Skeletal muscle satellite cell (primary cell): ENCODE measurements at regions not wholly inside any gene's neighbourhood (a gene's known extent, or its start where the extent isn't known, plus 50 kb on each side); places are given as distances from the start of the nearest gene placed in this dataset.

Experiments
- H3K27me3 ChIP-seq: 2 replicates; pipeline ENCODE4 v1.7.0; 2013; ENCODE audit warnings: low read length; ENCODE audit not compliant: control insufficient read depth, insufficient read depth
- H3K36me3 ChIP-seq: 2 replicates; pipeline ENCODE4 v1.7.0; 2013; ENCODE audit warnings: mild to moderate bottlenecking, control low read depth, low read length; ENCODE audit not compliant: insufficient read depth
- H3K4me1 ChIP-seq: 2 replicates; pipeline ENCODE4 v1.7.0; 2013; ENCODE audit warnings: low read length; ENCODE audit not compliant: control insufficient read depth, insufficient read depth
- H3K4me2 ChIP-seq: 2 replicates; pipeline ENCODE4 v1.7.0; 2013; ENCODE audit warnings: mild to moderate bottlenecking, low read length
- H3K4me3 ChIP-seq: 2 replicates; pipeline ENCODE4 v1.7.0; 2013; ENCODE audit warnings: low read length
- H3K9ac ChIP-seq: 2 replicates; pipeline ENCODE4 v1.7.0; 2013; ENCODE audit warnings: mild to moderate bottlenecking, low read depth, low read length, moderate library complexity
- H3K9me3 ChIP-seq: replicated peaks from 2 replicates; pipeline ENCODE4 v1.7.0; 2013; ENCODE audit warnings: mild to moderate bottlenecking, control low read depth, low read length

DNA sequence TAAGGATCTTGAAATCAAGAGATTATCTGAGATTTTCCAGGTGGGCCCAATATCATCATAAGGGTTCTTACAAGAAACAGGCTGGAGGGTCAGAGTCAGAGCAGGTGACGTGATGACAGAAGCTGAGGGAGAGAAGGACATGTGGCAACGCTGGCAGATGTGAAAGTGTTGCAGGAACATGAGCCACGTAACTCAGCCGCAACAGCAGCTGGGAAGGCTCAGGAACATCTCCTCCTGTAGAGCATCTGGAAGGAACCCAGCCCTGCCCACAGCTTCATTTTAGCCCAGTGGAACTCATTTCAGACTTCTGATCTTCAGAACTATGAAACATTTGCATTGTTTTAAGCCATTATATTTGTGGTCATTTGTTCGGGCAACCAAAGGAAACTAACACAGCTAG lies 156.3 kb upstream of the VEGFC start:
- Histone ChIP-seq H3K36me3 (no peaks in the 10 kb centered on the region), H3K4me2 (peak overlapping the region; percentile 18), H3K4me3 (no peak overlapping the region), H3K27me3 (no peaks in the 10 kb centered on the region), H3K9ac (no peak overlapping the region), H3K4me1 (peaks cover 12% of the 10 kb centered on the region), H3K9me3 (no peaks in the 10 kb centered on the region)

DNA sequence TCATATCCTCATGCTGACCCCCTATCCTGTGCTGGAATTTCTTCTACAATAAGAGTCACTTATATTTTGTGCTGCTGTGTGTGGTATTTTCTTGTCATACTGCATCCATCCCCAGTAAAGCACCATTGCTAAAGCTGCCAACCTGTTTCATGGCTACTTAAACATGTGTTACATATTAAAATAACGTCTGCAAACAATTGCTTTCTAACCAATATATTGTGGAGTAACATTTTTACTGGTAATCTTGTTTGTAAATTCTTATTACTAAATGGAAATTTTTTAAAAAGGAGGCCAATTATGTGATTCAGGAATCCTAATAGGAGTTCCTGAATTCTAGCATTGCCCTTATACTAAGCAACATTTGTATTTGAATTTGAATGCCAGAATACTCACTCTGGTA lies 160.3 kb upstream of the VEGFC start:
- Histone ChIP-seq H3K9me3 (no peaks in the 10 kb centered on the region), H3K4me2 (no peak overlapping the region), H3K27me3 (no peaks in the 10 kb centered on the region), H3K4me1 (peaks cover 18% of the 10 kb centered on the region), H3K4me3 (no peak overlapping the region), H3K36me3 (no peaks in the 10 kb centered on the region), H3K9ac (no peak overlapping the region)

- no peaks in the 10 kb centered on the region for H3K27me3 ChIP-seq
- H3K4me1 ChIP-seq, result peaks cover 9% of the 10 kb centered on the region
- no peak overlapping the region for H3K4me2 ChIP-seq
- no peaks in the 10 kb centered on the region for H3K9me3 ChIP-seq
- no peaks in the 10 kb centered on the region for H3K36me3 ChIP-seq
- H3K9ac ChIP-seq, result no peak overlapping the region
- no peak overlapping the region for H3K4me3 ChIP-seq
These were observed 164.8 kb upstream of the VEGFC start for GRCh38 chr4:176957353-176958118.

- Histone ChIP-seq H3K4me1 (peaks cover 9% of the 10 kb centered on the region), H3K9me3 (no peaks in the 10 kb centered on the region), H3K4me2 (no peak overlapping the region), H3K36me3 (no peaks in the 10 kb centered on the region), H3K9ac (no peak overlapping the region), H3K4me3 (no peak overlapping the region), H3K27me3 (no peaks in the 10 kb centered on the region)
These were observed 167.3 kb upstream of the VEGFC start for GRCh38 chr4:176959980-176960379.

DNA sequence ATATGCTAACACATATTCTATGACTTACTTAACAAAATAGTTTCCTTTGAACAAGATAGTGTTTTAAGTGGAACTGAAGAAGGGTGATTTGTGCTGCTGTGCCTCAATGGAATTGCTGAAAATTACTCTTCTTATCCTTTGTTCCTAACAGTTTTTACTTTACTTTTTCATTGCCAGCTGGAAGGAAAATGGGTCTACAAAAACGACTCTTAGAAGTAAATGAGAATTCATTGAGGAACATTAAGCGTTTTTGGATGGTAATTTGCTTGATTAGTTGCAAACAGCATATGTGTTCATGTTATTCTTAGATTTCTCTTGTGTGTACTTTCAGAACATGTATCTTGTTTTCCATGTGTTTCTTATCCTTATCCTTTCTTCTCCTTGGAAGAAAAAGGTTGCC lies 170.4 kb upstream of the VEGFC start:
- H3K9ac ChIP-seq, result no peak overlapping the region

GRCh38 chr4:176964116-176964691 lies 171.5 kb upstream of the VEGFC start:
- H3K4me1 ChIP-seq, result no peaks in the 10 kb centered on the region
- H3K36me3 ChIP-seq, result no peaks in the 10 kb centered on the region
- no peak overlapping the region for H3K9ac ChIP-seq
- H3K4me3 ChIP-seq, result no peak overlapping the region
- H3K9me3 ChIP-seq, result no peaks in the 10 kb centered on the region
- H3K27me3 ChIP-seq, result no peaks in the 10 kb centered on the region
- H3K4me2 ChIP-seq, result no peak overlapping the region

More for the DNA sequence above, 170.4 kb upstream of the VEGFC start:
- Histone ChIP-seq H3K4me2 (no peak overlapping the region), H3K27me3 (no peaks in the 10 kb centered on the region), H3K36me3 (no peaks in the 10 kb centered on the region), H3K4me3 (no peak overlapping the region), H3K4me1 (no peaks in the 10 kb centered on the region), H3K9me3 (no peaks in the 10 kb centered on the region)

DNA sequence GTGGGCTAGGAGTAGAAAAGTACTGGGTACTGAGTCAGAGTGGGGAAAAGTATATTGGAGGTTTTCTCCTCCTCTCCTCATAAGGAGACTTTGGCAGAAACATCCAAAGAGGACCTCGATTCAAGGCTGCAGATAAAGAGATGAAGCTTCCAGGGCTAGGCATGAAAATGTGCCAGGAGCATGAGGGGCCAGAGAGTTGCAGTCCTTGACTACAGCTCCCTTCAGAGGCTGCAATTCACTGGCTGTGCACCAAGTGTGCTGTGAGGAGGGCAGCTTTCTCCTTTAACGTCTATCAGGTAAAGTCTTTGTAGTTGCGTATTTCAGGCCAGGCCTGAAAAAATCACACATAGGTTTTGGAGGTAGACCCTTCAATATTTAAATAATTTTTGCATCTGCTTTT lies 174.9 kb upstream of the VEGFC start:
- no peaks in the 10 kb centered on the region for H3K9me3 ChIP-seq
- no peaks in the 10 kb centered on the region for H3K36me3 ChIP-seq
- no peak overlapping the region for H3K4me2 ChIP-seq
- H3K4me3 ChIP-seq, result no peak overlapping the region
- no peaks in the 10 kb centered on the region for H3K27me3 ChIP-seq
- H3K4me1 ChIP-seq, result peaks cover 5% of the 10 kb centered on the region
- H3K9ac ChIP-seq, result no peak overlapping the region

DNA sequence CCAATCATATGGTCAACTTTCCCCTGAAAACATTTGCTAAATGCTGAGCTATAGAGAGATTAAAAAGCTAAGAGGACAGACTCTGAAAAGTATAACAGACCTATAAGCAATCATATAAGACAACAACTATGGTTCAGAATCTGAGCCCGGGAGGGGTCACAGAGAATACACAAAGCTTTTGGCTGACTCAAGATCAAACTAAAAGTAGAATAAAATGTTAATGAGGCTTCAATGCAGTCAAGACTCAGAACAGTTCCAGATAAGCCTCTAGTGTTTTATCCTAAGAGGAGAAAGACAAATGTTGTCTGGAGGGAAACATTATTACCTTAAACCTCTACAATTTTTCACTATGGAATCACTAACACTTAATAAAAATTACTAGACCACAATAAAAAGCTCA lies 175.4 kb upstream of the VEGFC start:
- Histone ChIP-seq H3K9ac (no peak overlapping the region), H3K4me2 (no peak overlapping the region), H3K9me3 (no peaks in the 10 kb centered on the region)

DNA sequence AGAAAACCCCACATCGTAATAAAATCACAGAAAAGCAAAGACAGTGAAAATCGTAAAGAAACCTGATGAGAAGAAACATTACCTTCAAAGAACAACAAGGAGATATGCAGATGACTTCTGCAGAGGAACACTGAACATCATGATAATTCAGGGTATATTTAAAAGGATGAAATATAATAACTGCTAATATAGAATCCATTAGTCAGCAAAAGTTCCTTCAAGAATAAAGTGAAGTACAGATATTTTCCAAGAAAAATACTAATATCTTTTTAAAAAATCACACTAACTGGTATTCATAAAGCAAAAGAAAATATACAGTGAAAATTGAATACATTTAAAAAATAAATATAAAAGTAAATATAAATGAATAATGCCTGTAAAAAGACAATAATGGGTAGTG lies 176.3 kb upstream of the VEGFC start:
- Histone ChIP-seq H3K4me3 (no peak overlapping the region), H3K4me1 (peaks cover 5% of the 10 kb centered on the region), H3K9me3 (no peaks in the 10 kb centered on the region), H3K36me3 (no peaks in the 10 kb centered on the region), H3K4me2 (no peak overlapping the region), H3K27me3 (no peaks in the 10 kb centered on the region), H3K9ac (no peak overlapping the region)

More for the DNA sequence above, 175.4 kb upstream of the VEGFC start:
- no peak overlapping the region for H3K4me3 ChIP-seq
- peaks cover 5% of the 10 kb centered on the region for H3K4me1 ChIP-seq
- H3K27me3 ChIP-seq, result no peaks in the 10 kb centered on the region
- H3K36me3 ChIP-seq, result no peaks in the 10 kb centered on the region

- peaks cover 5% of the 10 kb centered on the region for H3K4me1 ChIP-seq
- H3K9ac ChIP-seq, result no peak overlapping the region
- no peak overlapping the region for H3K4me2 ChIP-seq
- no peaks in the 10 kb centered on the region for H3K27me3 ChIP-seq
- no peaks in the 10 kb centered on the region for H3K36me3 ChIP-seq
- no peaks in the 10 kb centered on the region for H3K9me3 ChIP-seq
- H3K4me3 ChIP-seq, result no peak overlapping the region
These were observed 178.1 kb upstream of the VEGFC start for GRCh38 chr4:176970853-176971252.

GRCh38 chr4:176971576-176972115 lies 178.9 kb upstream of the VEGFC start:
- no peak overlapping the region for H3K4me2 ChIP-seq
- H3K36me3 ChIP-seq, result no peaks in the 10 kb centered on the region
- no peaks in the 10 kb centered on the region for H3K9me3 ChIP-seq
- H3K27me3 ChIP-seq, result no peaks in the 10 kb centered on the region
- peaks cover 5% of the 10 kb centered on the region for H3K4me1 ChIP-seq
- no peak overlapping the region for H3K9ac ChIP-seq
- H3K4me3 ChIP-seq, result no peak overlapping the region

DNA sequence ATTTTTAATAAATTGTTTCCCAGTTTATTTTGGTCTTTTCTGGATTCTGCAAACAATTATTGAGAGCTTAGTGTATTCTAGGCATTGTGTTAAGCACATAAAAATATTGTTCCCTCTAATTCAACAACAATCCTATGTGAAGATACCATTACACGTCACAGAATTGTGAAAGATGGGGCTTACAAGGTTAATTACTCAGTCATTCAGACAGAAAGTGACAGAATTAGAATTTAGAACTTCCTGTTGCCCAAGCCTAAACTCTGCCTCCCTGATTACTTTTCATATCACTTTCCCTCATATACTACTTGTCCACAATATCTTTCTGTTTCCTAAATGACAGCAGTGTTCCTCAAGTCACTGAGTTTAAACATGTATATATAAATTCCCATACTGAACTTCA lies 186.7 kb upstream of the VEGFC start:
- peaks cover 12% of the 10 kb centered on the region for H3K4me1 ChIP-seq
- H3K27me3 ChIP-seq, result no peaks in the 10 kb centered on the region
- H3K9me3 ChIP-seq, result no peaks in the 10 kb centered on the region
- H3K36me3 ChIP-seq, result no peaks in the 10 kb centered on the region
- no peak overlapping the region for H3K4me2 ChIP-seq
- no peak overlapping the region for H3K9ac ChIP-seq
- H3K4me3 ChIP-seq, result no peak overlapping the region
